ENCODE measurements at regions not wholly inside any gene's neighbourhood (a gene's known extent, or its start where the extent isn't known, plus 50 kb on each side); places are given as distances from the start of the nearest gene placed in this dataset.

GRCh38 chr1:168419736-168420135 lies 124.1 kb downstream of the XCL2 start:
- DNase-seq (ENCODE audit: low read depth in 1 of 2, low spot score in 2 of 2) (no peak), FAIRE-seq (no peak)
- Histone ChIP-seq H2BK15ac (ENCODE audit: low read length) (no peak overlapping the region), H3K56ac (replicated peaks; ENCODE audit: insufficient read length, low read depth, low read length) (no peak overlapping the region), H2AFZ (ENCODE audit: low read length) (no peak overlapping the region), H3K79me2 (ENCODE audit: control insufficient read depth in 1 of 2, insufficient read depth in 2 of 2, low read length in 2 of 2) (no peaks in the 10 kb centered on the region), H3K23me2 (ENCODE audit: low read depth, low read length) (no peaks in the 10 kb centered on the region), H3K23ac (ENCODE audit: insufficient read length) (no peak overlapping the region), H3K4me2 (ENCODE audit: insufficient read depth in 1 of 2, low read depth in 2 of 2, low read length in 2 of 2) (no peak overlapping the region), H4K5ac (ENCODE audit: insufficient read length, low read depth, low read length) (no peak overlapping the region), H3K18ac (ENCODE audit: extremely low read depth, low read length) (no peak overlapping the region), H2BK5ac (ENCODE audit: low read depth, low read length) (no peak overlapping the region), H3K14ac (ENCODE audit: insufficient read length) (no peak overlapping the region), H4K91ac (replicated peaks; ENCODE audit: insufficient read length, low read length) (no peak overlapping the region), H3K9me3 (ENCODE audit: insufficient read depth in 2 of 2, low read depth in 1 of 2, low read length in 1 of 2) (no peaks in the 10 kb centered on the region), H2BK20ac (ENCODE audit: low read length) (no peak overlapping the region), H3K79me1 (ENCODE audit: low read depth, low read length) (no peaks in the 10 kb centered on the region), H3K36me3 (ENCODE audit: control insufficient read depth in 2 of 4, insufficient read depth in 4 of 4, low read length in 3 of 4) (no peaks in the 10 kb centered on the region), H3K9ac (replicated peaks in 1 of 4; ENCODE audit: extremely low read depth in 1 of 4, low read depth in 3 of 4, low read length in 3 of 4) (no peak overlapping the region), H3K4ac (replicated peaks; ENCODE audit: insufficient read length, low read depth, low read length) (no peak overlapping the region), H4K20me1 (replicated peaks in 1 of 2; ENCODE audit: control insufficient read depth in 1 of 2, insufficient read depth in 2 of 2, low read length in 2 of 2) (no peaks in the 10 kb centered on the region), H4K8ac (ENCODE audit: extremely low read depth, insufficient read depth, low read length) (no peak overlapping the region), H3K4me3 (ENCODE audit: extremely low read depth in 1 of 4, insufficient read depth in 2 of 4, low read depth in 3 of 4, low read length in 4 of 4) (no peak overlapping the region), H3K27ac (ENCODE audit: low read depth, low read length) (no peak overlapping the region), H2BK12ac (ENCODE audit: low read depth, low read length) (no peak overlapping the region), H2BK120ac (replicated peaks; ENCODE audit: low read depth, low read length) (no peak overlapping the region), H3K27me3 (replicated peaks in 1 of 4; ENCODE audit: control insufficient read depth in 3 of 4, extremely low read depth in 1 of 4, insufficient read depth in 3 of 4, low read length in 3 of 4) (no peaks in the 10 kb centered on the region), H2AK5ac (ENCODE audit: low read depth, low read length) (no peak overlapping the region), H3K4me1 (replicated peaks in 1 of 4; ENCODE audit: control insufficient read depth in 3 of 4, insufficient read depth in 4 of 4, low read length in 3 of 4) (no peaks in the 10 kb centered on the region)
- ChIA-PET CTCF (ENCODE audit: partially characterized antibody) (no interaction called here), POLR2A (ENCODE audit: partially characterized antibody) (no interaction called here)
- TF ChIP-seq TBP (IDR thresholded peaks at IDR 0.05; ENCODE audit: low read depth, low read length), result no peak
- TF ChIP-seq ASH2L (IDR thresholded peaks at IDR 0.05; ENCODE audit: low read length), result no peak
- no peak for TF ChIP-seq POLR2AphosphoS5 (IDR thresholded peaks at IDR 0.05; ENCODE audit: low read depth, low read length)
- TF ChIP-seq RFX5 (IDR thresholded peaks at IDR 0.05; ENCODE audit: borderline replicate concordance, low read depth, low read length), result no peak
- no peak for TF ChIP-seq POU5F1 (IDR thresholded peaks at IDR 0.05; ENCODE audit: low read depth, low read length)
- 87% methylated on average over 4 of the region's 4 CpGs; no CpG with 5 or more reads in 1 of the 2 experiments for WGBS, 2 experiments (ENCODE audit: extremely low coverage in 1 of 2, insufficient coverage in 1 of 2, insufficient read length in 1 of 2, insufficient replicate concordance in 2 of 2, low coverage in 1 of 2, low lambda C conversion rate in 2 of 2, missing lambda C conversion rate in 1 of 2)

Data from H1 (cell line).